ENCODE measurements at regions not wholly inside any gene's neighbourhood (a gene's known extent, or its start where the extent isn't known, plus 50 kb on each side); places are given as distances from the start of the nearest gene placed in this dataset.
"Not testable (repeated sequence)": the region's sequence is repeated elsewhere in the genome, so short reads cannot be mapped to it uniquely, and the experiment has no call there.

GRCh38 chr5:87784311-87784710 lies 371.6 kb upstream of the CCNH start:
- DNase-seq, result no peak

GRCh38 chr5:87782916-87783315 lies 370.2 kb upstream of the CCNH start:
- DNase-seq, result no peak

DNA sequence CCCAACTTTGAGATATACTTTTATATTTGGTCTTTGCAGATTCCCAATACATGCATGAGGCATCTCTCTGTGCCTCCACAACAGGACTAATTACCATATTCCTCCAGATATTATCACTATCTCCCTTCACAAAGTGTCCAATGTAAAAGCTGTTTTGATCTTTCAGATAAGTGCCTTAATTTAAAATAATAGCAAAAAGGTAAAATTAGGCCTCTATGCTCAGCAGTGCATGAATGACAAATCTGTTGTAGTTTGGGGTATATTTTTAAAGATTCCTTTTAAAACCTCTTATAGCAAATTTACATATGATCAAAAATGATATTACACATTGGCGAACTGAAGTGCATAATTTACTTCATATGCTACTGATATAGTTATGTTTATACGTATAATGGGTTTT lies 369.2 kb upstream of the CCNH start:
- DNase-seq, result no peak

GRCh38 chr5:87780831-87781760 lies 368.4 kb upstream of the CCNH start:
- peak; percentile 85 for DNase-seq

GRCh38 chr5:87778876-87779275 lies 366.1 kb upstream of the CCNH start:
- DNase-seq, result no peak

DNA sequence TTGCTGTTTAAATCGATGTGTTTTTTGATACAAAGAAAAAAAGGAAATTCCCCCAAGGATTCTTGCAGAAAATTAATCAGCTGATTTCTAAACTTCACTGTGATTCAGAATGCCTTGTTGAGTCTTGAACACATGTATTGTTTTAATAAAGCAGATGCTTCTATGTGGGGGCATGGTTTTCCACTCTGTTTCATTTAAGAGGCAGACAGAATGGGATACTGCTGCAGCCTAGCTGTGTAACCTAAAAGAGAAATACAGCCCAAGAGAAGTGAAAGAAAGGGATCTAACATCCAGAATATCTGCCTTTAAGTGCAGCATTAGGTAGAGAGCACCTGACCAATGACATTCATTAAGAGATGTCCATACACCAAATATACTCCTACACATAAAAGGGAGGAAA lies 365.1 kb upstream of the CCNH start:
- DNase-seq, result no peak

GRCh38 chr5:87776785-87777184 lies 364.1 kb upstream of the CCNH start:
- no peak for DNase-seq

DNA sequence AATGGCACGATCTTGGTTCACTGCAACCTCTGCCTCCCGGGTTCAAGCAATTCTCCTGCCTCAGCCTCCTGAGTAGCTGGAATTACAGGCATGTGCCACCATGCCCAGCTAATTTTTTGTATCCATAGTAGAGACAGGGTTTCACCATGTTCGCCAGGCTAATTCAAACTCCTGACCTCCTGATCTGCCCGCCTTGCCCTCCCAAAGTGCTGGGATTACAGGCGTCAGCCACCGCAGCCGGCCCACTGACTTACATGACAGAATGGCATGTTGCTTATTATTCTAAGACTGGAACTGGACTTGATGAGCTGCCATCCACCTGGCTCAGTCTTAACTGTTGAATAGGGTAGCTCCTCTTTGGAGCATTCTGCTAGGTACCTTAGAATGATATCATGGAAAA lies 363.6 kb upstream of the CCNH start:
- not testable (repeated sequence) for DNase-seq

DNA sequence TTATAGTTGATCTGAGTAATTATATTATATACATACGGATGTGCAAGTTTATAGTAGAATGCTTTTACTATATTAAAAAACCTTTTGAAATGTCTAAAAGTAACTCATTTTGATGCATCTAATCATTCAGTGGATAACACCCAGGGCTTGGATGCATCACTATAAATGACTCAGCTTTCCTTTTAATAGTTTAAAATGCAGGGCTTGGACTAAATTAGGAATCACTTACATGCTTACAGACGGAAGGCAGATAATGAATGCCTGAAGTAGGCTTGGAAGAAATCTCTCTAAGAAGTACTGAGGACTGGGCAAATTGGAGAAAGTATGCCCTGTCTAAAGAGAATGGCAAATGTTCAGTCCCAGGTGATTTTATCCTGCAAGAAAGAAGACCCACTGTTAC lies 362.5 kb upstream of the CCNH start:
- DNase-seq, result no peak

- no peak for DNase-seq
These were observed 362.1 kb upstream of the CCNH start for GRCh38 chr5:87774804-87775203.

- no peak for DNase-seq
These were observed 357.9 kb upstream of the CCNH start for GRCh38 chr5:87770601-87771121.

DNA sequence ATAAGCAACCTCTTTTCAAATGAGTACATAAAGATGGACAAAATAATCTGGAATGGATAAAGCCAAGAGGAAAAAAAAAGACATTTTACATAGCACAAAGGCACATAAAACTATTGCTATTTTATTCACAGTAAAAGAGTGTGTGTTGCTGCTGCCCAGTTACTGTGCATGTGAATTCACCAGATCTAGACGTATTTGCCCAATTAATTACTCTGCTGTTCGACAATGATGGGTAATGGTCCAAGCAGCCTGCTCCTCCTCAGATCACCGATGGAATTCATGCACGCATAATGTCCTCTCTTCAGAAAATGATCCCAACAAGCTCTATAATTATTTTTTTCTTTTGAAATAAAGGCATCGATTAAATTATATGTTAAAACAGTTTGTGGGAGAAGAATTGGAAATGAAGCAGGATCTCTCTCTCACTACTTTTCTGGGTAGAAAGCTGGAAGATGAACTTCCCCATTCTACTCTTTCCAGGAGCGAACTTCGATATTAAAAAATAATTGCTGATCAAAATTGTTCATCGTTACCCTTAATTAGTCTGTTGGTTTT lies 357.4 kb upstream of the CCNH start:
- DNase-seq, result no peak

GRCh38 chr5:87769157-87769556 lies 356.4 kb upstream of the CCNH start:
- no peak for DNase-seq

- no peak for DNase-seq
These were observed 355.5 kb upstream of the CCNH start for GRCh38 chr5:87768190-87768589.

- DNase-seq, result no peak
These were observed 352.3 kb upstream of the CCNH start for GRCh38 chr5:87765009-87765408.

GRCh38 chr5:87762631-87763030 lies 349.9 kb upstream of the CCNH start:
- no peak for DNase-seq

DNA sequence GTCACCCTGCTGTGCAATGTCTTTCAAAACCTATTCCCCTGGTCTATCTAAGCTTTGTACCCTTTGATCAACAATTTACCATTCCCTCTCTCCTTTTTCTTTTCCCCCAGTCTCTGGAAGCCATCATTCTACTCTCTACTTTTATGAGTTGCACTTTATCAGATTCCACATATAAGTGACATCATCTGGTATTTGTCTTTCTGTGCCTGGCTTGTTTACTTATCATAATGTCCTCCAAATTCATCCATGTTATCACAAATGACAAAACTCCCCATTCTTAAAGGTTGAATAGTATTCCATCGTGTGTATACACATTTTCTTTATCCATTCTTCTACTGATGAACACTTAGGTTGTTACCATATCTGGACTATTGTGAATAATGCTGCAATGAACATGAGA lies 344.2 kb upstream of the CCNH start:
- no peak for DNase-seq

DNA sequence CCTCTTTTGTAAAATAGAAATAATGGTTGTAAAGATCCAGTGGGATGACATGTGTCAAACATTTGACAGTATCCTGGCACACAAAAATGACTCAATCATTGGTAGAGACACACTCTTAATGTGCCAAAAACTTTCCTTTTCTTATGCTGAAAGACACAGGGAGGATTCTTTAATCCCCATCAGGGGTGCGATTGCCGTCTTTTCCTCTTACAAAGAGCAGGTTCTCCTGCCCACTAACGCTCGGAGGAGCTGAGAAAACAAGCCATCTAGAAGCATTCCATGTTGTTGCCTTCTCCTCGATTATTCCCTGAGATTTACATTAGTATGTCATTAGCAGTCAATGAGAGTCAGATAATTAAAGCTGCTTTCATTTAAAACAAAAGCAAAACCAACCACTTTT lies 342.6 kb upstream of the CCNH start:
- DNase-seq, result no peak

DNA sequence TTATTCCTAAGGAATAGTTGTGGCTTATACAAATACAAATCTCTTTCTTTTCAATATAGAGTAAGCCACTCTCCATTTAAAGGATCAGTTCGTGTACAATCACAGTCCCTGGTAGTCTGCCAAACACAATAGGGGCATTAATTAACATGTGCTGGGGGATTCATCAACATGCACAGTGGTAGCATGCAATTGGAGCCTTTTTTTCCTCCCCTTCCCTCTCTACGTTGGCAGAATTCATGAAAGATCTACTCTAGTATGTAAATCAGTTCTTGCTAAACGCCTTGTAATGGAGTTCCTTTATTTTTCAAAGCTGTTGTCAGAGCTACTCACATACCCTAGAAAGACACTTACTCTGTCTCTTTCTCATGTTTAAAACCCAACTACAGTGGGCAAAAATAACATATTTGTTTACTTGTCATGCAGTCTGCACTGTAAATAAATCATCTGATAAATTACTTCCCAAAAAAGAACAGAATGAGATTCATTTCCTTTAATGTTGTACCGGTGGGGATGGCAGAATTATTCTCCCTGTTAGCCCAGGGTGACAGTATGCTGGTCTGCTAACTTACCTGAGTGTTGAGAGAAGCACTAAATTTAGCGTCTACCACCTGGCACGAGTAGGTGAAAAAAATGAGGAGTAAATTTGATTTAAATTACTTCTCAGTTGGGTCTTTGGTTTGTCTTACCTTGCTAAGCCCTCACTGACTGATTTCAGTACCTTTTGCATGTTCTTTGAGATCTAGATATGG lies 341.5 kb upstream of the CCNH start:
- DNase-seq, result peak; percentile 56

GRCh38 chr5:87752362-87752761 lies 339.6 kb upstream of the CCNH start:
- DNase-seq, result no peak

DNA sequence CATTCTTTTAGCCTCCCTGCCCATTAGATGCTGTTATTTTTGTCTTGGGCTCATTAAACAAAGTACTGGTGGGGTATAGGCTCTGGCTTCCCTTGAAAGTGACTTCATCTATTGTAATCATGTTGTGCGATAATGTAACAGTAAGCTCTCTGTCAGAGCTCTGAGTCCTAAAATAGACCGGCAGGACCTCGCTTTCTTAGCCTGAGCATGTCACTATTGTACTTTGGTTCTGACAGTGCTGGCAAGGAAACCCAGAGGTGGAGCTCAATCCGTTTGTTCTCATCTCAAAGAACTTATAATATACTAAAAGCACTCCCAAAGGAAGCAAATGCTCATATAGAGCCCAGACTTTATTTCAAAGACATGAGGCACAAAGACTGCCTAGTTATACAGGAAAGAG lies 339.1 kb upstream of the CCNH start:
- DNase-seq, result no peak

DNA sequence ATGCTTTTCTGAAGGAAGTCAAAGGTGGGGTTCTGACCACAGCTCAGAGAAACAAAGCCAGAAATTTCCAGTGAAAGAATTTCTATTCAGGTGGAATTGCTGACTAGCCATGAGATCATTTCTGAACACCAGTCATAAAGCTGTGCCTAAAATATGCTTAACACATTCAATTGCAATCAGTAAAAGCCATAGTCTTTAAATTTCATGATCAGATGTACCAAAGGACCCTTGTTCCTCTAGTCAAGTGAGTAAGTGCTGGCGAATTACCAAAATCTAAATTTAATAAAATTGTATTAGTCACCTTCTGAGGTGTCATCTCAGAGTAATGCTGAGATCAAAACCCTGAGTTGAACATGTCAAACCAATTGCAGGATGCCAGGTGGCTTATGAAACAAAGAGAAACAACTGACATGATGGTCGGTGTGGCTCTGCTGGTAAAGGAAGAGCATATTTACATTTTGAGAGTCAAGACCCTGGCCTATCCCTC lies 334.2 kb upstream of the CCNH start:
- DNase-seq, result no peak

GRCh38 chr5:87746341-87746740 lies 333.6 kb upstream of the CCNH start:
- no peak for DNase-seq

- no peak for DNase-seq
These were observed 329.2 kb upstream of the CCNH start for GRCh38 chr5:87741881-87742280.
